ENCODE measurements at regions not wholly inside any gene's neighbourhood (a gene's known extent, or its start where the extent isn't known, plus 50 kb on each side); places are given as distances from the start of the nearest gene placed in this dataset.

DNA sequence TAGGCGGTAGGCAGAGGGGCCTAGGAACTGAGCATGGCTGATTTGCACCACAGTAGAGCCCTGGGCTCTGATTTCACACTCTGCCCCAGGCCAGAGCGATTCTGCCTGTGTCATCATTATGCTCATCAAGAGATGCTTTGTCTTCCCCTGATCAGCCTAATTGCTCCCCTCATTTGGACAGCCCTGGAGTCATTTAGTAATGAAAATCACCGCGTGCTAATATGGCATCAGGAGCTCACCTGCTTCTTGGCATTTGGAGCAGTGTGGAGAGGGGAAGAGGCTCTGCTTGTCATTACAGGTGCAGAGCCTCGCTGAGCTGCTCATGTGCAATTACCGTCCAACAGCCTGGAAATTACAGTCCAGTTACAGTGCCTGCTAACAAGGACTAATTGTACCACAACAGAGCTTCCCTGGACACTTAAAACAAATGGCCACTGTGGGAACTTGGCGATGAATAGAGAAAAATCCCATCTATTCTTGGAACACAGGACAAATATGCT, 157.1 kb upstream of the WSCD1 start:
- TF ChIP-seq, protein P1, sequence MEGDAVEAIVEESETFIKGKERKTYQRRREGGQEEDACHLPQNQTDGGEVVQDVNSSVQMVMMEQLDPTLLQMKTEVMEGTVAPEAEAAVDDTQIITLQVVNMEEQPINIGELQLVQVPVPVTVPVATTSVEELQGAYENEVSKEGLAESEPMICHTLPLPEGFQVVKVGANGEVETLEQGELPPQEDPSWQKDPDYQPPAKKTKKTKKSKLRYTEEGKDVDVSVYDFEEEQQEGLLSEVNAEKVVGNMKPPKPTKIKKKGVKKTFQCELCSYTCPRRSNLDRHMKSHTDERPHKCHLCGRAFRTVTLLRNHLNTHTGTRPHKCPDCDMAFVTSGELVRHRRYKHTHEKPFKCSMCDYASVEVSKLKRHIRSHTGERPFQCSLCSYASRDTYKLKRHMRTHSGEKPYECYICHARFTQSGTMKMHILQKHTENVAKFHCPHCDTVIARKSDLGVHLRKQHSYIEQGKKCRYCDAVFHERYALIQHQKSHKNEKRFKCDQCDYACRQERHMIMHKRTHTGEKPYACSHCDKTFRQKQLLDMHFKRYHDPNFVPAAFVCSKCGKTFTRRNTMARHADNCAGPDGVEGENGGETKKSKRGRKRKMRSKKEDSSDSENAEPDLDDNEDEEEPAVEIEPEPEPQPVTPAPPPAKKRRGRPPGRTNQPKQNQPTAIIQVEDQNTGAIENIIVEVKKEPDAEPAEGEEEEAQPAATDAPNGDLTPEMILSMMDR (IDR thresholded peaks at IDR 0.05; ENCODE audit: low read depth, low read length, poor library complexity, severe bottlenecking), result no peak
- no peak for TF ChIP-seq EZH2phosphoT487 (IDR thresholded peaks at IDR 0.05; ENCODE audit: borderline replicate concordance, low read length)
